ENCODE measurements at regions not wholly inside any gene's neighbourhood (a gene's known extent, or its start where the extent isn't known, plus 50 kb on each side); places are given as distances from the start of the nearest gene placed in this dataset.

DNA sequence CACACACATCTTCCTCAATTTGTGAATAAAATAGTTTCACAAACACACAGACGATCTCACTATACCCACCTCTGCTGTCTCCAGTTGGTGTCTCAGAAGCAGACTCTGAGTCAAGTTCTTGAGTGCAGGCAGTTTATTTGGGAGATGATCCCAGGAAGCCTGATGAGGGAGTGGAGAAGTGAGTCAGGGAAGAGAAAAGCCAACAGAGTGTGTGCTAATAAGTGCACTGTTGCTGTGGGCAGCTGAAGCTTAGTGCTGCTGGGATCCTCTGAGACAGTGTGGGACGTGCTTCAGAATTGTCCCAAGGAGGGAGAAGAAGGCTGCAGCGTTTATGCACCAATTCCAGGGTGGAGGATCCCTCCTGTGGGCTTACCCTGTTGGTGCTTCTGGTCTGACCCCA is 423.2 kb upstream of the C16orf82 start:
- Histone ChIP-seq H3K27me3 (replicated peaks; ENCODE audit: insufficient read depth, low read depth, low read length, poor library complexity) (no peaks in the 10 kb centered on the region), H3K4me1 (ENCODE audit: insufficient read depth, low read length, poor library complexity, severe bottlenecking) (peaks cover 10% of the 10 kb centered on the region), H3K4me3 (ENCODE audit: low read depth, low read length, poor library complexity, severe bottlenecking) (no peak overlapping the region), H3K27ac (ENCODE audit: low read depth, low read length, poor library complexity, severe bottlenecking) (no peak overlapping the region), H3K36me3 (ENCODE audit: insufficient read depth, low read length, poor library complexity, severe bottlenecking) (no peaks in the 10 kb centered on the region), H3K9me3 (ENCODE audit: low read depth, low read length, poor library complexity, severe bottlenecking) (no peaks in the 10 kb centered on the region)
- BruUV-seq (replicated peaks), result no TSS peak
- DNase-seq (ENCODE audit: low spot score), result no peak
- intact Hi-C loops (cut with micrococcal nuclease; ENCODE audit: unreplicated experiment), result loop anchor here (10.0 kb wide), 1 partner anchor 939 kb away; no protein-coding TSS in a partner anchor
- POLR2A ChIA-PET (ENCODE audit: low non-redundant PET), result no interaction called here
- CTCF ChIA-PET, result no interaction called here
- TF ChIP-seq, protein P1, sequence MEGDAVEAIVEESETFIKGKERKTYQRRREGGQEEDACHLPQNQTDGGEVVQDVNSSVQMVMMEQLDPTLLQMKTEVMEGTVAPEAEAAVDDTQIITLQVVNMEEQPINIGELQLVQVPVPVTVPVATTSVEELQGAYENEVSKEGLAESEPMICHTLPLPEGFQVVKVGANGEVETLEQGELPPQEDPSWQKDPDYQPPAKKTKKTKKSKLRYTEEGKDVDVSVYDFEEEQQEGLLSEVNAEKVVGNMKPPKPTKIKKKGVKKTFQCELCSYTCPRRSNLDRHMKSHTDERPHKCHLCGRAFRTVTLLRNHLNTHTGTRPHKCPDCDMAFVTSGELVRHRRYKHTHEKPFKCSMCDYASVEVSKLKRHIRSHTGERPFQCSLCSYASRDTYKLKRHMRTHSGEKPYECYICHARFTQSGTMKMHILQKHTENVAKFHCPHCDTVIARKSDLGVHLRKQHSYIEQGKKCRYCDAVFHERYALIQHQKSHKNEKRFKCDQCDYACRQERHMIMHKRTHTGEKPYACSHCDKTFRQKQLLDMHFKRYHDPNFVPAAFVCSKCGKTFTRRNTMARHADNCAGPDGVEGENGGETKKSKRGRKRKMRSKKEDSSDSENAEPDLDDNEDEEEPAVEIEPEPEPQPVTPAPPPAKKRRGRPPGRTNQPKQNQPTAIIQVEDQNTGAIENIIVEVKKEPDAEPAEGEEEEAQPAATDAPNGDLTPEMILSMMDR (conservative IDR thresholded peaks at IDR 0.05; ENCODE audit: low read depth, low read length), result no peak
- no peak for TF ChIP-seq EZH2 (IDR thresholded peaks at IDR 0.05; ENCODE audit: borderline replicate concordance, low read depth, low read length, poor library complexity, severe bottlenecking)

DNA sequence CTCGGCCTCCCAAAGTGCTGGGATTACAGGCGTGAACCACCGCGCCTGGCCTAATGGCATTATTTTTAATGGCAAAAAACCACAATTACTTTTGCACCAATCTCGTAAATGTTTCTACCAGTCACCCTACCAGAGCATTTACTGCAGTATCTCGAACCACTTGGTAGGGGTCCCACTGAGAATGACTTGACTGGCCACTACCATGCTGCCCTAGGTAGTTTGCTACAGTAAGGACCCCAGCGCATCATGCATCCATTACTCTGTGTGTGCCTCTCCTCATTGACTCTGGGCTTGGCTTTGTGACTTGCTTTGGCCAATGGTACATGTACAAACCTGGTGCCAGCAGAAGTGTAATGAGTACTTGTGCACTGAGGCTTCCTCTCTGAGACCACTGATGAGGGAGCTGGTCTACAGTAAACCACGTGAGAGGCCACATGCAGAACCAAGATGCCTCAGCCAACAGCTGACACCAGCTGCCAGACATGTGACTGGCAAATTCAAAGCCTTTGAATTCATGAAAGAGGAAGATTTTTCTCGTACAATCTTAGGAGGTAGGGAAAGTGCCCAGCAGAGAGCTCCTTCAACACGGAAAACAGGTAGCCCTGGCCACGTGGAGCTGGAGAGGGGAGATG is 421.7 kb upstream of the C16orf82 start:
- CTCF ChIA-PET, result interaction anchor here (0.5 to 1.1 kb wide), 5 partner anchors 426 to 1410 kb away, joined by 3 to 21 read pairs (median 4); no protein-coding TSS in a partner anchor
- Histone ChIP-seq H3K36me3 (ENCODE audit: insufficient read depth, low read length, poor library complexity, severe bottlenecking) (no peaks in the 10 kb centered on the region), H3K4me3 (ENCODE audit: low read depth, low read length, poor library complexity, severe bottlenecking) (no peak overlapping the region), H3K4me1 (ENCODE audit: insufficient read depth, low read length, poor library complexity, severe bottlenecking) (peaks cover 10% of the 10 kb centered on the region), H3K27ac (ENCODE audit: low read depth, low read length, poor library complexity, severe bottlenecking) (no peak overlapping the region), H3K9me3 (ENCODE audit: low read depth, low read length, poor library complexity, severe bottlenecking) (no peaks in the 10 kb centered on the region), H3K27me3 (replicated peaks; ENCODE audit: insufficient read depth, low read depth, low read length, poor library complexity) (no peaks in the 10 kb centered on the region)
- TF ChIP-seq, protein P1 (conservative IDR thresholded peaks at IDR 0.05; ENCODE audit: low read depth, low read length), result no peak
- TF ChIP-seq EZH2 (IDR thresholded peaks at IDR 0.05; ENCODE audit: borderline replicate concordance, low read depth, low read length, poor library complexity, severe bottlenecking), result no peak
- intact Hi-C loops (cut with micrococcal nuclease; ENCODE audit: unreplicated experiment), result loop anchor here (5.0 to 10.0 kb wide), 3 partner anchors 808 to 1368 kb away; no protein-coding TSS in a partner anchor
- POLR2A ChIA-PET (ENCODE audit: low non-redundant PET), result no interaction called here
- BruUV-seq (replicated peaks), result no TSS peak
- no peak for DNase-seq (ENCODE audit: low spot score)

DNA sequence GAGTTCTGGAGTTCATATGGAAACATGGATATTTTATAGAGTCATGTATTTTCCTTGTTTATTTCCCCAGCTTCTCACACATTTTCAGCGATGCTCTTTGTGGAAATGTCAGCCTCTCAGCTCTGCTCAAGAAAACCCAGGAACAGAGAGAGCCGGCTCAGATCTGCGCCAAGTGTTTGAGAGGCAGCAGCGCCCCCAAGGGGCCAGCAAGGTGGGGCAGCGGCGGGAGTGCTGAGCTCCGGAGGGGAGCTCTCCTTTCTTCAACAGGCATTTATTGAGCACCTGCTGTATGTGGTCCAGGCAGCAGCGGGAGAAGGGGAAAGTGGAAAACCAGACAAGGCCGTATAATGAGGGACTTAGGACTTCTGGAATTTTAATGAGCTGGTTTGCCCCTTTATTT is 421.1 kb upstream of the C16orf82 start:
- POLR2A ChIA-PET (ENCODE audit: low non-redundant PET), result interaction anchor here (0.5 kb wide), 1 partner anchor 947 kb away, joined by 4 read pairs; no protein-coding TSS in a partner anchor
- no peaks in the 10 kb centered on the region for H3K9me3 ChIP-seq (ENCODE audit: low read depth, low read length, poor library complexity, severe bottlenecking)
- H3K27me3 ChIP-seq (replicated peaks; ENCODE audit: insufficient read depth, low read depth, low read length, poor library complexity), result no peaks in the 10 kb centered on the region
- peak; percentile 73 for DNase-seq (ENCODE audit: low spot score)
- BruUV-seq (replicated peaks), result no TSS peak
- peaks cover 10% of the 10 kb centered on the region for H3K4me1 ChIP-seq (ENCODE audit: insufficient read depth, low read length, poor library complexity, severe bottlenecking)
- no peak overlapping the region for H3K27ac ChIP-seq (ENCODE audit: low read depth, low read length, poor library complexity, severe bottlenecking)
- H3K4me3 ChIP-seq (ENCODE audit: low read depth, low read length, poor library complexity, severe bottlenecking), result no peak overlapping the region
- CTCF ChIA-PET, result interaction anchor here (0.5 to 1.1 kb wide), 6 partner anchors 426 to 1420 kb away, joined by 3 to 21 read pairs (median 4); no protein-coding TSS in a partner anchor
- no peak for TF ChIP-seq EZH2 (IDR thresholded peaks at IDR 0.05; ENCODE audit: borderline replicate concordance, low read depth, low read length, poor library complexity, severe bottlenecking)
- TF ChIP-seq, protein P1 (conservative IDR thresholded peaks at IDR 0.05; ENCODE audit: low read depth, low read length), result peak; percentile 93
- no peaks in the 10 kb centered on the region for H3K36me3 ChIP-seq (ENCODE audit: insufficient read depth, low read length, poor library complexity, severe bottlenecking)
- intact Hi-C loops (cut with micrococcal nuclease; ENCODE audit: unreplicated experiment), result loop anchor here (5.0 to 10.0 kb wide), 3 partner anchors 808 to 1368 kb away; no protein-coding TSS in a partner anchor
